IMR-90 (cell line): ENCODE measurements at regions not wholly inside any gene's neighbourhood (a gene's known extent, or its start where the extent isn't known, plus 50 kb on each side); places are given as distances from the start of the nearest gene placed in this dataset.

Experiments used
- ATAC-seq: fragments of 200-7000 bp; cut with Tn5 transposase; 2 replicates; pipeline ENCODE4 v1.9.1; 2020; ENCODE audit warnings: low read depth, mild to moderate bottlenecking, moderate library complexity
- BruUV-seq: library from RNA; stranded (reverse); fragments of 400-500 nt; replicated peaks from 2 replicates; lab custom pipeline; 2021; lab: Mats Ljungman, UMichigan
- CTCF ChIA-PET: fragments of 300-600 bp; formaldehyde crosslinking; extraction: SDS; loops from one replicate; lab custom pipeline; 2021; ENCODE audit warnings: antibody characterized with exemption; lab: Yijun Ruan, JAX
- POLR2A ChIA-PET: fragments of 300-600 bp; sonication (Branson Sonifier 250); formaldehyde crosslinking; loops from one replicate; lab custom pipeline; 2022; ENCODE audit warnings: antibody characterized with exemption; ENCODE audit not compliant: unreplicated experiment; lab: Charles Lee
- DNase-seq: peaks from one replicate; pipeline ENCODE4 v3.0.0; 2013
- H2AFZ ChIP-seq: replicated peaks from 2 replicates; pipeline ENCODE3; 2013; ENCODE audit warnings: low read length, mild to moderate bottlenecking; ENCODE audit not compliant: poor library complexity
- H2AK5ac ChIP-seq: 2 replicates; pipeline ENCODE4 v1.6.1; 2013; ENCODE audit warnings: low read depth, low read length, inconsistent platforms
- H2AK9ac ChIP-seq: replicated peaks from 2 replicates; pipeline ENCODE3; 2013; ENCODE audit warnings: mild to moderate bottlenecking, low read depth, low read length, moderate library complexity; ENCODE audit not compliant: poor library complexity
- H2BK120ac ChIP-seq: 2 replicates; pipeline ENCODE4 v1.6.1; 2013; ENCODE audit warnings: low read depth, low read length, inconsistent platforms
- H2BK15ac ChIP-seq: 3 replicates; pipeline ENCODE4 v1.6.1; 2013; ENCODE audit warnings: low read depth, low read length, inconsistent platforms
- H2BK20ac ChIP-seq: 2 replicates; pipeline ENCODE4 v1.6.1; 2013; ENCODE audit warnings: low read depth, mild to moderate bottlenecking, inconsistent platforms, low read length, moderate library complexity
- H2BK5ac ChIP-seq: 2 replicates; pipeline ENCODE4 v1.6.1; 2013; ENCODE audit warnings: mild to moderate bottlenecking, low read depth, low read length, inconsistent platforms; ENCODE audit not compliant: poor library complexity, severe bottlenecking
- H3K14ac ChIP-seq: replicated peaks from 2 replicates; pipeline ENCODE4 v1.6.1; 2013; ENCODE audit warnings: low read depth, low read length, inconsistent platforms
- H3K18ac ChIP-seq: 2 replicates; pipeline ENCODE4 v1.6.1; 2013; ENCODE audit warnings: low read depth, low read length, control low read depth
- H3K23ac ChIP-seq: 2 replicates; pipeline ENCODE4 v1.6.1; 2013; ENCODE audit warnings: low read depth, low read length, inconsistent platforms
- H3K27ac ChIP-seq: 2 replicates; pipeline ENCODE4 v1.5.1; 2013; ENCODE audit warnings: mild to moderate bottlenecking, control low read depth, low read length; ENCODE audit not compliant: insufficient read depth
- H3K27me3 ChIP-seq: 2 replicates; pipeline ENCODE4 v1.6.1; 2013; ENCODE audit warnings: low read length; ENCODE audit not compliant: control insufficient read depth, insufficient read depth
- H3K36me3 ChIP-seq: 2 replicates; pipeline ENCODE4 v1.6.1; 2013; ENCODE audit warnings: low read length, mixed read lengths; ENCODE audit not compliant: control insufficient read depth, insufficient read depth
- H3K4ac ChIP-seq: 2 replicates; pipeline ENCODE4 v1.6.1; 2013; ENCODE audit warnings: low read depth, low read length, inconsistent platforms
- H3K4me1 ChIP-seq: 2 replicates; pipeline ENCODE4 v1.6.1; 2013; ENCODE audit warnings: low read length, mixed read lengths; ENCODE audit not compliant: control insufficient read depth, insufficient read depth
- H3K4me2 ChIP-seq: 2 replicates; pipeline ENCODE4 v1.6.1; 2013; ENCODE audit warnings: low read depth, mild to moderate bottlenecking, control low read depth, low read length, moderate library complexity
- H3K4me3 ChIP-seq: 2 replicates; pipeline ENCODE4 v1.5.1; 2013; ENCODE audit warnings: low read depth, mild to moderate bottlenecking, control low read depth, low read length, moderate library complexity; ENCODE audit not compliant: insufficient read depth
- H3K56ac ChIP-seq: 2 replicates; pipeline ENCODE4 v1.6.1; 2013; ENCODE audit warnings: low read length, inconsistent platforms; ENCODE audit not compliant: insufficient read depth; ENCODE audit errors: extremely low read depth
- H3K79me1 ChIP-seq, 2 experiments: 2 replicates each; pipeline ENCODE4 v1.6.1; 2013; ENCODE audit warnings: low read length in 2 of 2, inconsistent platforms in 1 of 2, low read depth in 1 of 2
- H3K9ac ChIP-seq: 2 replicates; pipeline ENCODE4 v1.6.1; 2013; ENCODE audit warnings: low read depth, low read length, control low read depth
- H3K9me1 ChIP-seq: 2 replicates; pipeline ENCODE4 v1.6.1; 2013; ENCODE audit warnings: low read length, inconsistent platforms; ENCODE audit not compliant: insufficient read depth
- H3K9me3 ChIP-seq: 2 replicates; pipeline ENCODE4 v1.6.1; 2013; ENCODE audit warnings: low read length; ENCODE audit not compliant: control insufficient read depth, insufficient read depth
- H4K20me1 ChIP-seq: 2 replicates; pipeline ENCODE4 v1.6.1; 2013; ENCODE audit warnings: low read length, inconsistent platforms; ENCODE audit not compliant: insufficient read depth
- H4K5ac ChIP-seq: 2 replicates; pipeline ENCODE4 v1.6.1; 2013; ENCODE audit warnings: mild to moderate bottlenecking, low read depth, low read length, control low read depth
- H4K8ac ChIP-seq, 2 experiments: 2 replicates each; pipeline ENCODE4 v1.6.1; 2013; ENCODE audit warnings: low read depth in 2 of 2, low read length in 2 of 2, control low read depth in 1 of 2, inconsistent platforms in 1 of 2
- H4K91ac ChIP-seq: 2 replicates; pipeline ENCODE4 v1.6.1; 2013; ENCODE audit warnings: low read depth, low read length, inconsistent platforms; ENCODE audit not compliant: insufficient read depth
- FOS ChIP-seq: fragments of 150-350 bp; IDR thresholded peaks from 2 replicates; pipeline ENCODE4 v1.6.1; 2016; ENCODE audit warnings: low read depth, low read length
- MAFK ChIP-seq: IDR thresholded peaks from 2 replicates; pipeline ENCODE4 v1.6.1; 2012; ENCODE audit warnings: low read depth, low read length, improper control_type of control experiment
- MAZ ChIP-seq: IDR thresholded peaks from 2 replicates; pipeline ENCODE4 v1.6.1; 2012; ENCODE audit warnings: low read depth, mild to moderate bottlenecking, low read length, improper control_type of control experiment, moderate library complexity, borderline replicate concordance
- NFE2L2 ChIP-seq: fragments of 150-350 bp; IDR thresholded peaks from 2 replicates; pipeline ENCODE4 v1.6.1; 2016; ENCODE audit warnings: low read depth, mild to moderate bottlenecking, low read length
- POLR2A ChIP-seq: IDR thresholded peaks from 2 replicates; pipeline ENCODE4 v1.6.1; 2012; ENCODE audit warnings: mild to moderate bottlenecking, low read depth, low read length
- RCOR1 ChIP-seq: IDR thresholded peaks from 2 replicates; pipeline ENCODE4 v1.6.1; 2012; ENCODE audit warnings: mild to moderate bottlenecking, low read length, improper control_type of control experiment; ENCODE audit not compliant: insufficient replicate concordance
- RFX5 ChIP-seq: IDR thresholded peaks from 2 replicates; pipeline ENCODE4 v1.8.0; 2012; ENCODE audit warnings: low read depth, mild to moderate bottlenecking, low read length, moderate library complexity
- SMC3 ChIP-seq: fragments of 150-350 bp; IDR thresholded peaks from 2 replicates; pipeline ENCODE4 v1.6.1; 2016; ENCODE audit warnings: low read depth, mild to moderate bottlenecking, antibody characterized with exemption, low read length, moderate library complexity
- WGBS, 2 experiments: methylation state at CpG; one replicate each; pipeline versions ENCODE4 v1.1.5 to v1.1.7; 2013; ENCODE audit warnings: missing lambda C conversion rate in 2 of 2; ENCODE audit not compliant: insufficient read length in 1 of 2; ENCODE audit errors: extremely low coverage in 2 of 2; 5-methylcytosine and 5-hydroxymethylcytosine counted together
- dilution Hi-C: fragments of 300-500 bp; cut with HindIII; formaldehyde crosslinking; loops from one replicate; pipeline ENCODE4 v1.14.3; 2018; ENCODE audit warnings: low sequenced_read_pairs; ENCODE audit not compliant: unreplicated experiment
- in situ Hi-C: fragments of 300-500 bp; cut with MboI; formaldehyde crosslinking; loops from 3 replicates; pipeline ENCODE4 v1.14.3; 2019; ENCODE audit warnings: low sequenced_read_pairs, inconsistent platforms, mixed read lengths
- intact Hi-C: fragments of 100-400 bp; cut with micrococcal nuclease; formaldehyde crosslinking; loops from 2 replicates; pipeline ENCODE4 v1.10.0; 2022

GRCh38 chr2:193738892-193739291, 1544.2 kb upstream of the TMEFF2 start:
- H3K4me3 ChIP-seq: no peak overlapping the region
- H3K9me3 ChIP-seq: peaks cover 16% of the 10 kb centered on the region
- no peaks in the 10 kb centered on the region for H3K27me3 ChIP-seq
- DNase-seq: no peak
- 48% methylated on average over 2 of the region's 4 CpGs; no CpG with 5 or more reads in 1 of the 2 experiments for WGBS, 2 experiments
- H2AK9ac ChIP-seq: no peak overlapping the region
- intact Hi-C loops (no loop called here), dilution Hi-C loops (no loop called here), in situ Hi-C loops (no loop called here)
- H3K4me1 ChIP-seq: no peaks in the 10 kb centered on the region
- no peak overlapping the region for H2BK5ac ChIP-seq
- no peak overlapping the region for H3K4ac ChIP-seq
- no peak overlapping the region for H3K14ac ChIP-seq
- TF ChIP-seq RFX5: no peak
- TF ChIP-seq FOS: no peak
- TF ChIP-seq SMC3: no peak
- TF ChIP-seq RCOR1: no peak
- TF ChIP-seq MAZ: no peak
- no peak for TF ChIP-seq NFE2L2
- TF ChIP-seq POLR2A: no peak
- no peak for TF ChIP-seq MAFK
- H3K9ac ChIP-seq: no peak overlapping the region
- BruUV-seq: no TSS peak
- no peaks in the 10 kb centered on the region for H4K20me1 ChIP-seq
- no peak overlapping the region for H4K91ac ChIP-seq
- no peak overlapping the region for H4K8ac ChIP-seq
- H2BK20ac ChIP-seq: no peak overlapping the region
- H3K79me1 ChIP-seq: no peaks in the 10 kb centered on the region
- no peak overlapping the region for H3K4me2 ChIP-seq
- no peak overlapping the region for H3K56ac ChIP-seq
- no peak overlapping the region for H3K27ac ChIP-seq
- no peaks in the 10 kb centered on the region for H3K36me3 ChIP-seq
- no peak for ATAC-seq
- H2BK120ac ChIP-seq: no peak overlapping the region
- H3K18ac ChIP-seq: no peak overlapping the region
- H3K23ac ChIP-seq: no peak overlapping the region
- H2BK15ac ChIP-seq: no peak overlapping the region
- POLR2A ChIA-PET: no interaction called here
- CTCF ChIA-PET: no interaction called here
- H4K5ac ChIP-seq: no peak overlapping the region
- no peak overlapping the region for H2AK5ac ChIP-seq
- no peaks in the 10 kb centered on the region for H3K9me1 ChIP-seq
- no peak overlapping the region for H2AFZ ChIP-seq
